Suppressor macrophage treated with lipopolysaccharide for 4 hours (primary cell): ENCODE measurements at regions not wholly inside any gene's neighbourhood (a gene's known extent, or its start where the extent isn't known, plus 50 kb on each side); places are given as distances from the start of the nearest gene placed in this dataset.
A peak's percentile ranks its signal among the peaks of the same experiment; 100 is the strongest.

Experiments
- DNase-seq: peaks from one replicate; pipeline ENCODE4 v3.0.0-alpha.2; 2020

DNA sequence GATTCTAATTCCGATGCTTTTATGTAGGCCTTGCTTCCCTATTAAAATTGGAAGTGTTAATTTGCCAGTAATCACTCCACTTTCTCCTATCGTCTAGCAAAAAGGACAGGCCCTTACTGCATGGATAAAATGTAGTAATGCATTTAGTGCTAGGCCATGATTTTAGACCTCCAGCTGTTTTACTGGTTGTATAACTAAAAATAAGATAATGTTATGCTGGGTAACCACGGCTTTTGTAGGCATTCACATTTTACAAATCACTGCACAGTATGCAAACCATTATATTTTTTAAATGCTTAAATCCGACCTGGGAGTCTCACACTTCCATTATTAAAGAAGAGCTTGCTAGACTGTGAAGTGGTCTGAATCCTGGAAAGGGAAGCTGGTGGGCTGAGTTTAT is 179.5 kb downstream of the TFAP2A start:
- no peak for DNase-seq

DNA sequence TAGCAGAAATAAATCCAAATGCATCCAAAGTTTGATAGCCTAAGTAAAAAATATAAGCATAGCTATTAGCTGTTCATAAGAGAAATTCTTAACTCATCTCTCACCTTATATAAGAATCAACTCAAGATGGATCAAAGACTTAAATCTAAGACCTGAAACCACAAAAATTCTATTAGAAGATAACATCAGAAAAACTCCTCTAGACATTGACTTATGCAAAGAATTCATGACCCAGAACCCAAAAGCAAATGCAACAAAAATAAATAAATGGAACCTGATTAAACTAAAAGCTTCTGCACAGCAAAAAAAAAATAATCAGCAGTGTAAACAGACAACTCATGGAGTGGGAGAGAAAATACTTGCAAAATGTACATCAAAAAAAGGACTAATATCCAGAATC is 184.3 kb downstream of the TFAP2A start:
- DNase-seq: no peak

DNA sequence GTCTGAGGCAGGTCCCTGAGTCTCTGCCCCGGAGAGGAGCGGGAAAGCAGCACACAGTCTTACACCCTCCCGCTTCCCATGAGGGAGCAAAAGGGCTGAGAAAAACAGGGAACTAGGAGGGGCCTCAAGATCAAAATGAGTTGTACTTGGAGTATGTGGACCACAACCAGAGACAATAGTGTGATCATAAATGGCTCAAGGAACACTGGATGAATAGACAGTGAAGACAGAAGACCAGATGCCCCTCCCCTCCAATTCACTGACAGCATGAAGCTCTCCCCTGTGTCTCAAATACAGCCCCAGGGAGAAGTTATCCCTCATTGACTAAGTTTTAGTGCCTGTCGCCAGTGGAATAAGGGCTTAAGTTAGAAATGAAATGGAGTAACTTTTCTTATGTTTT is 191.0 kb downstream of the TFAP2A start:
- DNase-seq: no peak

DNA sequence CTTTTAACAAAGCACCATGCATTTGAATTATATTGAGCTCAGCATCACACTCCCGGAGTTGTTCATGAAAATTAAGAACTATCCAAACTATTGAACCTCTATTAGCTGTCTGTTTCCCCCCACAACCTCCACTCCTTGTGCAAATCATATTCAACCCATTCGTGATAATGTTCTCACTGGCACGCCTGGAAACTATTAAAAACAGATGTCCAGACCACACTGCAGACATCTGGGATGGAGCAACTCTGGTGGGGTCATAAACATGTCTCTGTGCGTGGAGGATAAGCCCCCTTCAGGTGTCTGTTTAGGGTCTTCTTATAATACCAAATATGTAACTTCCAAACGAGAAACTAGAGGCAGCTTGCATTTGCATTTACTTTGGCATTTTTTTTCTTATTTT is 193.7 kb downstream of the TFAP2A start:
- DNase-seq: no peak

DNA sequence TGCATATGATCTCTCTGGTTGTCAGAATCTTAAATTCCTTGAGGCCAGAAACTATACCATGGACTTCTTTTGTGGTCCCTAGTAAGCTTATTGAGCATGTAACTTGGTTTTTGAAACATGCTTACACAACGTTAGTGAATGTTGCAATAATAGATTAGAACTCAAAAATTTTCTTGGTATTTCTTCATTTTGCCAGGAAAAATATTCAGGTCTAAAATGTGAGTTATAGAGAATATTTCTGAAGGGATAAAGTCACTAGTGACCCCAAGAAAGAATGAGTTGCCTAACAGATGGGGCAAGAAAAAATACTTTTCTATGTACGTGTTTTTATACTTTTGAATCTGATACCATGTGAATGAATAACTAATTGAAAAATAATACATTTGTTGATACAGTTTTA is 195.4 kb downstream of the TFAP2A start:
- DNase-seq: no peak

GRCh38 chr6:10217111-10217510 is 197.8 kb downstream of the TFAP2A start:
- no peak for DNase-seq

GRCh38 chr6:10215326-10216110 is 199.4 kb downstream of the TFAP2A start:
- no peak for DNase-seq

- peak; percentile 29 for DNase-seq
These were observed 204.8 kb downstream of the TFAP2A start for GRCh38 chr6:10210052-10210451.

GRCh38 chr6:10205892-10206291 is 209.0 kb downstream of the TFAP2A start:
- peak; percentile 61 for DNase-seq

DNA sequence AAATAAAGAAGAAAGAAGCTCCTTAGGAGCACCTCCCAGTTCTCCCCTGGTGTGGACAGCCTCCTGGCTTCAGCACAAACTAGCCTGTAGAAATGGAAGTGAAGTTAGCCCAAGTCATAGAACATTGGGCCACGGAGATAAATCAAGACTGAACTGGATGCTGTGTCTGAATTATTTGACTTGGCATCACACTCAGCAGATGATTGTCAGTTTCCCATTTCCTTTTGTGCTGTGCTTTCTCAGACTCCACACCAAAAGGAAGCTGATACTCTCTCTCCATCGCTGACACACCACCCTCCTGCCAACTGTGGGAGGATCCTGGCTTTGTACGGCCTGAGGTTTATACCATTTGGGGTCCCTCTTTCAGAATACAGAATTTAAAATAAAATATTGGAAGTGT is 209.8 kb downstream of the TFAP2A start:
- DNase-seq: no peak

DNA sequence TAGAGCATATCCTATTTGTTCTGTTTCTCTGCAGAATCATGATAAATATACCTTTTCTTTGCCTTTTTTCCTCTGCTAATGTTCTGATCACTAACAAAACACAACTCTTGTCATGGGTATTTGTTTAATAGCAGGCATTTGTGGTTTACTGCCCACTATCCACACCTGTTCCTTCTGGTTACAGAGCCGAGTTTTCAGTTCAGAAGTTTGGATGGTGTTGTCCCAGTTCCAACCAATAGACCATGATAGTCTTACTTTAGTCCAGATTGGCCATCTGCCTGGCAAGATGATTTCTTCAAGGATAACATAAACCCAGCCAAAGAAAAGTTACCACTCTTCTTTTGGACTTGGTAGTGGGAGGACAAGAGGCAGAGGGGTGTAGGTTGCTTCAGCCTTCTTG is 211.2 kb downstream of the TFAP2A start:
- no peak for DNase-seq

DNA sequence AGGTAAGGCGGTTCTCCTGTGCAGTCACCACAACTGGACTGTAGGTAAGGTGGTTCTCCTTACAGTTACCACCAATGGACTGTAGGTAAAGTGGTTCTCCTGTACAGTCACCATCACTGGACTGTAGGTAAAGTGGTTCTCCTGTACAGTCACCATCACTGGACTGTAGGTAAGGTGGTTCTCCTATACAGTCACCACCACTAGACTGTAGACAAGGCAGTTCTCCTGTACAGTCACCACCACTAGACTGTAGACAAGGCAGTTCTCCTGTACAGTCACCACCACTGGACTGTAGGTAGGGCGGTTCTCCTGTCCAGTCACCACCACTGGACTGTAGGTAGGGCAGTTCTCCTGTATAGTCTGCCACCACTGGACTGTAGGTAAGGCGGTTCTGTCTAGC is 212.3 kb downstream of the TFAP2A start:
- DNase-seq: no peak

- no peak for DNase-seq
These were observed 213.0 kb downstream of the TFAP2A start for GRCh38 chr6:10201606-10202510.

DNA sequence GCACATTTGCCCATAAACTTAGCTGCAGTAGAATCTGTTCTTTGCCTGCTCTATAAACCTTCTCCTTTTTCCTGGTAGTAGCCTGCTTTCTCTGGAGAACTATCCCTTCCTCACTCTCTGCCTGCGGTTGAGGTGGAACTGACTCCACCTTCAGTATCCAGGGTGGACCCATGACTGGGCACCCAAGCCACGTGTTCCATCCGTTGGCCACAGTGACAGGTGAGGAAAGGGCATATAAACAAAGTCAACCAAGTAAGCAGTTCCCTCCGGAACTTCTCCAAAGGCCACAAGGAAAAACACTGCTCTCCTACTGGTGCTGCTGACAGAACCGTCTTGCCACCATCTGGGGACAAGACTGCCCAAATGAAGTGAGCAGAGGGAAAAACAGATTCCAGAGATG is 218.8 kb downstream of the TFAP2A start:
- DNase-seq: no peak

DNA sequence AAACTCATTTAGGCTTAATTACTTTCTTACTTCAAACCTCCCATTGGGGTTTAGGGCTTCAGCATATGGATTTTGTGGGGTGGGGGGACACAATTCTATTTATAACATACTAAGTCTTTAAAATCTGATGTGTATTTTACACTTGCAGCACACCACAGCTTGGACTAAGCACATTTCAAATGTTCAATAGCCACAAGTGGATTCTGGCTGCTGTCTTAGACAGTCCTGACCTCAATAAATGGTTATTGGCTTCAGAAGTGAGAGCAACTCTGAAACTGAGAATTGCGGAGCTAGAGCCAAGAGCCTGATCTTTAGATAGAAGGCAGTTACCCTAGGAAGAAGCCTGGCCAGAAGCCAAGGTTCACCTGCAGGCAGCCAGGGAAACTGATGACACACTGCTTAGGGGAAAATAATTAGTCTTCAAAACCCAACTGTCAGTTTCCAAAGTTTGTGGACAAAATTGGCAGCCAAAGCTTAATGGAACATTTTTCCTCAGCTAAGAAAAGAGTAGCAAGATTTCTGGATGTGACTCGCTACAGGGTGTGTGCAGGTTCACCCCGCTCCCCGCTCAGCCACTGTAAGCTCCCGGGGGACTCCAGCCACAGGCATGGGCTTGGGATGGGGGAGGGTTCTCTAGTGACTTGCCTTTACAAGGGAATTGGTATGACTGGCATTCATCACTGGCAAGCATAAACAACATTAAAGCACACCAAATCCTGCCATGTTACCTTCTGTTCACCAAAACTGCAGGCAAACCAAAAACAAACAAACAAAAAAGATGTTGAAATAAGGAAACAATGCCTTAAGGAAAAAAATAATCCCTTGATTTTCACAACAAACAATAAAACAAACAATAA is 219.8 kb downstream of the TFAP2A start:
- DNase-seq: no peak

DNA sequence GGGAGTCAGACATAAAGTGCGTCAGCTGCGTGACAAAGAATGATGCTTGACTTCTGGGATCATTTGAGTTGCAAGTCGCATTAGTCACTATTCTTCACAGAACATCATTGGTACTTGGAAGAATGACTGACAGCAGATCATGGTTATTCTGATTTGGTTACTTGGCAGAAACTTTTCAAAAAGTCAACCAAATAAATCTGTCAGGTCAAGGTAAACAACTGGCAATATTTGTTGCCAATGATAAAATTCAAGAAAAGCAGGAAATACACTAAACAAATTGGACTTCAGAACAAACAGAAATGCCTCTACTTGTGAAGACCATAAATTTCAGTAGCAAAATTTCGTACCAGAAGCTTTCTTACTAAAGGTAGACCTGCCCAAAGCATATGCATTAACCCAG is 221.6 kb downstream of the TFAP2A start:
- DNase-seq: no peak

DNA sequence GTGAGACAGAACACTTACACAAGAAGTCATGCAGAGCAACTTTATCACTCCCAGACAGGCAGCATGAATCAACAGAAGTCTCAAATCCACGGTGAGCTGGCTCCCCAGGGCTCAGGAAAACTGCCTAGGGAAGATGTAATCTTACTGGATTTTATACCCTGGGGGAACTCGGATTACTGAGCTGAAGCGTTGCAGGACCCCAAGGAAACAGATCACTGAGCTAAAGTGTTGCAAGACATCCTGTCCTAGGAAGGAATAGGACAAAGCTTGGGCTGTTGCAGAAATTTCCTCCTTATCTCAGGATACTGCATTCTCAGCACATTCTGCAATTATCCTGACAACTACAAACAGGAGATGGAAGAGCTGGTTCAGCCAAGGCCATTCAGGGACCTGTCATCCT is 224.8 kb downstream of the TFAP2A start:
- DNase-seq: no peak

DNA sequence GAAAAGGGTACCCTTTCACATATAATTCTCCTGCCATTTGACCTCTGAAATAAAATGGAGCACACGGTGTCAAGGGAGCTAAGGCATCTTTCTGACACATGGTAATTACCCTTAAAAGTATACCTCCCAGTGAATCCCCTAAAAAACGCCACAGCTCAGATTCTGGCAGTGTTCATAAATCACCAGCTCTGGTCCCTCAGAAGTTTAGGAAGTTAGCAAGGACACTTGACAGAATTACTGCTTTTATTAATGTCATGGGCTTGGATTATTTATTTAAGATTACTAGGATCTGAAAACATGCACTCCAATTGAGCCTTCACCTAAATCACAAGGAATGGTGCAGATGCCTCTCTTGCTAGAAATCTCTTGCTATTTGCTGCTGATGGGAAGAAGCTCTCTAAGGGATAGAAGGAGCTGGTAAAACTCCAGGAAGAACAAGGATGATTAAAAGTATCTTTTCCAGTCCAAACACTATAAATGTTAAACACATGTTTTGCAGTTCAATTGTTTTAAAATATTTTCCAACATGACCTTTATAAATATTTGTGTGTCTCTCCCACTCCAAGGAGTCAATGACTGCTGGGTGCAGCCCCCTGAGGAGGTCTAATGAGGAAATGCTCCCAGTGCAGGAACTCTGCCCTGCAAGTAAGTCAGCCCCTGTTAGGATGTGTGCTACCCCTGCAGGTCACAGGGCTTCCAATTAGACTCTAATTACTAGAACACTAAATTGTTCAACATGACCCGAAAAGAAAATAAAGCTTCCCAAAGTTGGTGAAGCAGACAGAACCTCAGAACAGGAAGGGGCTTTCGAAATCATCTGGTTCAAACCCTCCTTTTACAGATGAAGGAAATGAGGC is 230.3 kb downstream of the TFAP2A start:
- no peak for DNase-seq

- no peak for DNase-seq
These were observed 234.5 kb downstream of the TFAP2A start for GRCh38 chr6:10180138-10181074.

GRCh38 chr6:10177704-10178103 is 237.2 kb downstream of the TFAP2A start:
- DNase-seq: no peak

DNA sequence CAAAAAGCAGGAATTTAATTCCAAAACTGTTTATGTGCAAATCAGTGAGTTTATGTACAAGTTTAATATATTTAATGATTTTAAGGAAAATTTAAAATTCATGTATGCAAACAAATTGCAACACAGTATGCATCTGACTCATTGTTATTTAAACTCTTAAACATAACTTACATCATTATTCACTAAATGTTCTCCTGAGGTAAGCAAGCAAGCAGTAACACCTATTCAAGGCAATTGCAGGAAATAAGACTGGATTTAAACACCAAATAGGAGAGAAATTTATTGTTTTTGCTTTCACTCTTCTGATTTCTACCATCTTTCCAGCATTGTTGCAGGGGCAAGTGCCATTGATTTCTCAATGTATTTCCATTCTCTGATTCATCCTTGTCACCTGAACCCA is 239.5 kb downstream of the TFAP2A start:
- no peak for DNase-seq
